ENCODE measurements at regions not wholly inside any gene's neighbourhood (a gene's known extent, or its start where the extent isn't known, plus 50 kb on each side); places are given as distances from the start of the nearest gene placed in this dataset.

DNA sequence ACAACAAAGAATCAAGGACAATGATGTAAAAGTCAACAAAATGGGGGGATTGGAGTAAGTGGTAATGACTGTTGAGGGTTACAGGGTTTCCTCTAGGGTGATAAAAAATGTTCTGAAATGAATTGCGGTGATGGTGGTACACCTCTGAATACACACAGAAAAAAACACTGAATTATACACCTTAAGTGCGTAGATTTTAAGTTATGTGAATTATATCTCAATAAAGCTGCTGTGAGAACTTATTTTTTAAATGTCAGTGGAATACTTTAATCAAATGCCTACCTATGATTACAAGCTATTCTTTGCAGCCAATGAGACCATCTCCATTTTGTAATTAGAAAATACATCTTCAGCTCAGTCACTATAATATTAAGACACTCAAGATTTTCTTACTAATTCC, 53.5 kb downstream of the ZNF608 start:
- DNase-seq (ENCODE audit: low spot score) = no peak

DNA sequence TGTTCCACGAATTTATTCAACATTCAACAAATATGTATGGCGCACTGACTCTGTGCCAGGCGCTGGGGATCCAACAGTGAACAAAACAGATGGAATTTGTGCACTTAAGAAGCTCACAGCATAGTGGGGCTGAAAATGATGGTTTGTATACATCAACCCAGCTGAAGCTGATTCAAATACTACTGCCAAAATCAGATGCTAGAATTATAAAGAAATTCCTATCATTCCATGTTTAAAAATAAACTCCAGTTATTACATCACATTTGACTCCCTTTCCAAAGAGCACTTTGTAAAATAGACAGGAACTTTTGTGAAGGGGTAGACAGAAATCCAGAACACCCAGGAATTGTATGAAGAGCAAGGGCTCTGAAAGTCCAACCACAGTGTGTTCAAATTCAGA, 54.1 kb downstream of the ZNF608 start:
- DNase-seq (ENCODE audit: low spot score) = no peak

DNA sequence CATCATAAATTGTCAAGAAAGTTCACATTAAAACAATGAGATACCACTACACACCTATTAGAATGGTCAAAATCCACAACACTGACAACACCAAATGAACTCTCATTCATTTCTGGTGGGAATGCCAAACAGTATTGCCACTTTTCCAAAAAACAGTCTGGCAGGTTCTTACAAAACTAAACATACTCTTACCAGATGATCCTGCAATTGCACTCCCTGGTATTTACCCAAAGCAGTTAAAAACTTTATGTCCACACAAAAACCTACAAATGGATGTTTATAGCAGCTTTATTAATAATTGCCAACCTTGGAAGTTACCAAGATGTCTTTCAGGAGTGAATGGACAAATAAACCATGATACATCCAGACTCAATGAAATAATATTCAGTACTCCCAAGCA, 56.8 kb downstream of the ZNF608 start:
- DNase-seq (ENCODE audit: low spot score) = no peak

DNA sequence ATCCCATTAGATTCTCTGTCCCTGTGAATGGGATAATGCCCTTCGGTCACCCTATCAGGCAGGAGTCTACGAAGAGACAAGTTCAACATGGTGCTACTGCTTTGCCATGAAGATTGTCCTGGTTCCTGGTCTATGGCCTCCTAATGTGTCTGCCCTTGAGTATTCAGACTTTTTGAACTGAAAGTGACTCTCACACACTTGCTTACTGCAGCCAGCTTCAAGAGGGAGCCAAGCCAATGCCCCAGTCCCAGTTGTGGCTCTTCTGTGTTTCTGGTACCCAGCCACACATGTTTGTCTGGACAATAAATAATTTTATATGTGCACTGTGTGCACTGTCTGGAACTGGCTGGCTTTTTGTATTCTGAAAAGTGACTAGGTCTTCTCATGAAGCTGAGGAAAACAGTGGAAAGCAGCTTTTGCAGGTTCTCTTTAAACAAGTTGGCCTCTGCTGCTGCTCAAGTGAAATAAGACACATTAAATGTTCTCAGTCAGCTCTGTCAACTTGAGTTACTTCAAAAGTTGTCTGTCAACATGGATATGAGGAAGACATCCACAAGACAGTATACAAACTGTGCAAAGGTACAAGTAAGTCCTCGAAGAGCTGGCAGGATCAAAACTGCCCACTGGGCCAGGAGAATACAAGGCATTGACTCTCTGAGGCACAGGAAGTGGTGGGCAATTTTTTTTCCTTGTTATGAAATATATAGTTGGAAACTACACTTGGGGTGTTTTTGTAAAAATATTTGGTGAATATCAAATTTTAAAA, 60.0 kb downstream of the ZNF608 start:
- DNase-seq (ENCODE audit: low spot score) = no peak

DNA sequence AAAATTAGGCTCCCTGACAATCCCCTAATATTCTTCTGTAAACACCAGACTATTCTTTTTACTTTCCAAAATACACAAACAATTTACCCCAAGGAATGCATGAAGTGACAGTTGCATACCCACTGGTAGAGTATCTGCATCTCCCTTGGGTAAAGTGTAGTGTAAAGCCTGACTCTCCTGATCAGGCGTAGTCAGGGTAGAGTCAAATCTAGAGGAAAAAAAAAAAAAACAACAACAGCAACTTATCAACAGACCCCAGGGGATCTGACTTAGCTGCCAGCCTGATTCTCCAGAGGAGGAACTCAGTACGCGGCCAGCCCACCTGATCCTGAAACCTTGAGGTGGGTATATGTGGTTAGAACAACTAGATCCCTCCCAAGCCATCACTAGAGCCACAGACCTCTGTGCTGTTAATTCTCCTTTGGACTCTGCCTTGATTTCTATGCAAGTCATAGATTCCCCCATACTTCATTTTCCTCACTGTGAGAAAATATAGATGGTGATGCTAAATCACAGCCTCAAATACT, 61.0 kb downstream of the ZNF608 start:
- DNase-seq (ENCODE audit: low spot score) = no peak

DNA sequence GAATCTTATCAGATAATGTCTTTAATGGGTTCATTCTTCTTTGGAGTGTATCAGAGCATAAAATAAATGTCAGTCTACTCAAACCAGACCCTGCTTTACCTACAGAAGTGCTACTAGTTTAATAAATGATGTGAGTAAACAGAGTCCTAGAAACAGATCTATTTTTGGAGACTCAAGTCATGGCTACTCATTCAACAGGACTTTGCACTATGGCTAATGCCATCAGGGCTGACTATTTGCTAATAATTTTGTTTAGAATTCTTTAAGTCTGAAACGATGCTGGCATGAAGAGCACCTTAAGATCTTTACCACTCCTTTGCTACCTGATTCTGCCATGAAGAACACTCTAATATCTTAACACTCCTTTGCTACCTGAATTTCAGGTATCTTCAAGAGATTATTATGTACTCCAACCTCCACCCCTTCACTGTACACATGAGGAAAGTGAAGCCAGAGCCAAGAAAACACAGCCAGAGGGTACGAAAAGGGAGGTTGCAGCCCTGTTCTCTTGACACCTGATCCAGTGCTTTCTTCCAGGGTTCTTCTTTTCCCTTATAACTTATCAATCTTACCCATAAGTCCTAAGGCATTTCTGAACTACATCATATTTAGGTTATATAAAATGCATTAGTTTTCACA, 62.4 kb downstream of the ZNF608 start:
- no peak for DNase-seq (ENCODE audit: low spot score)

DNA sequence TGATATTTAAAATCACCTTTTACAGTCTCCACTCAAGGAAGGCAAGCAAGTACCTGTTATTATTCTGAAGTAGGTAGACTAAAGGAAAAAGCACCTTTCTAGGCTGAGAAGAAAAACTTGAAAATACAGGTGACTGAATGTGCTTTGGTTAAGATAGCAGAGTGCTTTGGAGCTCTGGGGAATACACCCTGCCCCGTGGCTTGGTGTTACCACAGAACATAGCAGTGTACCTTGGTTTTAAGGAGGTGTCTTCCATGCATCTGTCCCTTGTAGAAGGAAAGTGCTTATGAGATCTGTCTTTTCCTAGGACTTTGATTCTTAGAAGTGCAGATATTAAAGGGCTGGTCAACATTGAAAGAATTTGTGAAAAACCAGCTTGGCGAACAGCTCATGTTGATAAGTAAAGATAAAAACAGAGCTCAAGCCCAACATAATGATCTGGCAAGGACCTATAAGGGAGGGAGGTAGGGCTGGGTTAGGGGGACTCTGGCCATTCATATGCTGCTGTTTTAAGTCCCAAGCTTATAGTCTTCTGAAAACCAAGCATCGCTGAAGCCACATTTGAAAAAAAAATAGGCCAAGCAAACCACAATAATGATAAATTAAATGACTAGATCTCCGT, 66.8 kb downstream of the ZNF608 start:
- no peak for DNase-seq (ENCODE audit: low spot score)

DNA sequence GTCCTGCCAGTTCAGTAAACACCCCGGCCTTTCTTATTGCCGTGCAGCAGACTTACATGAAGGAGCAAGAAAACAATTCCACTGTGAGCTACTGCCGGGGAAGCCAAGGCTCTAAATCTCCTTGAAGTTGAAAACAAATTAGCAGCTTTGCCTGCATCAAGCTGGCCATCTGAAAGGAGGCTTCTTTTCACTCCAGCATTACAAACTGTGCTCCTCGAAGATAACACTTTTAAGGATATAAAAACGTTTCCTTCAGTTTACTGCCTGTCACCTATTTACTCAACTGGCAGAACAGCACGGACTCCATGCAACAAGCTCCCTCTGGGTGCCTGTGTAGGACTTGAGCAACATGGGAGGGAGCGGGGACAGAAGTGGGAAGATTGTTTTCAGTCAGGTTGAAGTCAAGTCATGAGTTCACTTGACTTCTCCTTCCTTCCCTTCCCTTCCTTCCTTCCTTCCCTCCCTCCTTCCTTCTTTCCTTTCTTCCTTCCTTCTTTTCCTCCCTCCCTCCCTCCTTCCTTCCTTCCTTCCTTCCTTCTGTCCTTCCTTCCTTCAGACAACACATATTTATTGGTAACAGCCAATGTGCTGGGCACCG, 67.4 kb downstream of the ZNF608 start:
- DNase-seq (ENCODE audit: low spot score) = no peak

DNA sequence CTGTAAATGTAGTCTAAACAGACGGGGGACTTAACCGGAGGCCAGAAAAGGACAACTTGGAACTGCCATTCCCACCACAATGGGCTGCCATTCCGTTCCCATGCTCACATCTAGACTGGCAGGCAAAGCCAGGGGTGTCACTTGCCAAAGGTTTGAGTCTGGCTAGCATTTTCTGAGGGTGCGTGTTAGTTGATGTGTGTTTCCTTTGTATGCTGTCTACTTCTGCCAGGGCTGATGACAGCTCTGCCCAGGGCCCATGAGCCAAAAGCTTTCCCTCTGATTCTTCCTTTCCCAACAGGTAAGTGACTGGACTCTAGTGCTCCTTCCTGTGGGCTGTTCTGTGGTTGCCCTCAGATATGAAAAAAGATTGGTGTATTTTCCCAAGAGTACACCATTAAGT, 68.0 kb downstream of the ZNF608 start:
- no peak for DNase-seq (ENCODE audit: low spot score)

DNA sequence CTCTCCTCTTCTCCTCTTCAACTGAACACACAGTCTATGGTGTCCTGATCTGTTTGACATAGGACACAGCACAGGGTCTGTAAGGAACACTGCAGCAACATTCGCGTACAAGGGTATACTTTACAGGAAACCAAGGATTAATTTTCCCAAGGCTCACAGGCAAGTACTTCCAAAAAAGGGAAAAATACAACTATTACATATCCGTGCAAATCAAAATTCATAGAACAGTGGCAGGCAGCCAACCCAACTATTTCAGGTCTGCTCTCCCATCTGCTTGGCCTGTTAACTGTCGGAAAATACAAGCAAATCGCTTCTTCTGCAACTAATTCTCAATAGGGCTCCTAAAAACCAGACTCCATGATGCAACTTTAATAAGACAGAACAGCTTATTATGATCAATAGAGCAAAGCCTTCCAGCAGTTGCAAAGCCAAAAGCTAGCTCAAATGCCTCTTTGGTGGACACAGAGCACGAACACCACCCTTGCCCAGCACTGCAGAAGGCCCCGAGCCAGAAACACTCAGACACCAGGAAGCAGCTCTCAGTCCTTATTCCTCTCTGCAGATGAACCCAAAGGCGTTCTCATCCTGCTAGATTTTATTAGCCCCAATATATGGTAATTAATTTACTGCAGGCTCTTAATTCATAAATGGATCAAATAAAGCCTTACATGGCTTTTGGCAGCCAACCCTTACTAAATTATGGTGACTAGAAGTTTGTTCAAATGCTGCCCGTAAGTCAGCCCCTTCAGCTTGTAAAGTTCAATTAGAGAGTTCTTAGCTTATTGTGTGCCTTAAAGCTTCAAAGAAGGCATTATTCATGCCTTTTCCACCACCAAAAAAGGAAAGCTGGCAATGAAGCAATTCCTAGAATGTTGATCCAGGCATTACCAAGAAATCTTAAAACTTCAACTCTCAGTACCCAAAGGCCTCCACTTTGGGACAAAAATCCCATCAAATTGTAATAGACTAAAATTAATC, 68.8 kb downstream of the ZNF608 start:
- DNase-seq (ENCODE audit: low spot score) = no peak

DNA sequence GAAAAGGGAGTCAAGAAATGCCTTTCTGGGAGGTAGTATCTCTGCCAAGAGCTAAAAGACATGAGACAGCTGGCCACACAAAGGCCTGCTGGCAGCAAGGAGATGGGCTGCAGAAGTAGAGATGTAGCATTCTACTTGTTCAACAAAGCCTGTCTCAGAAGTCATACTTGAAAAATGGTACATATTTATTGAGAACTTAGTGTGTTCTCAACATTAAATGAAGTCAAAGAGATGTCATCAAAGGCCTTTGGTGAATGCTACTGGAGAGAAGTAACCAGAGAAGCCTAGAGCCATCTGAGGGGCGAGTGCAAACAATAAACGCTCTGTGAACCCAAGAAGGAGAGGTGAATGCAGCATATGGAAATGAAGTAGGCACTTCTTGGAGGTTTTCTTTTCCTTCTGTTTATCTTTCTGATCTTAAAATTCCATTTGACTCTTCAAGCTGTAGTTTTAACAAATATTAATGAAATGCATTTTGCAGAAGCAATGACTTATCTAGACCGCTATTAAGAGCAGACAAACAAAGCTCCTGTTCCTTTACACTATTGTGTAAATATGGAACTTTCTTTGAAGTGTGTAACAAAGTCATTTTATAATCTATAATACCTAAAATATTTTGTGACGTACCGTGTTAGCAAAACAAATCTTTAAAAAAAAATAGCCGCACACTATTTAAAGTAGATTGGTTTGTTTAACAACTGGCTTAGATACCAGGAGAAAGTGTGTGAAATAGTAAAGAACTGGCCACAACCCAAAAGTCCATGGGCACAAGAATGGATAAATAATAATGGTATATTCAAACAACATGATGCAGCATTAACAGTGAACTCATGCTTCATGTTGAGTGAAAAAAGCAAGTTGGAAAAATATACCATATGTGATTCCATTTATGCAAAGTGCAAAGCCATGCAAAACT, 70.2 kb downstream of the ZNF608 start:
- DNase-seq (ENCODE audit: low spot score) = no peak

DNA sequence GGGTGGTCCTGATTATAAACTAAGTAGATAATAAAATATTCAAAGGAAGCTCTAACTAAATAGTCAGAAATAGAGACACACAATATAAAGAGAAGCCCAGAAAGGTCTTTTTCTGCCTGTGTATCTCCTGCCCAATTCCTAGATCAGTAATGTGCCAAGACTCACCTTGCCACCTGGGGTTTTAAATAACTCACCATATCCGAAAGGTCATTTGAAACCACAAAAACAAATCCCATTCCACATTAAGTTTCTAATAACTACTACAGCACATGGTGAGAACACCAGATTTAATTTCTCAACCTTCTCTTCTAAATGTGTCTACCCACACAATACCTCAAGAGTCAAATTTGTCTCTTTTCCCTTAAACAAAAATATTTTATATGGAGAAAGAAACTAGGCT, 75.2 kb downstream of the ZNF608 start:
- no peak for DNase-seq (ENCODE audit: low spot score)

DNA sequence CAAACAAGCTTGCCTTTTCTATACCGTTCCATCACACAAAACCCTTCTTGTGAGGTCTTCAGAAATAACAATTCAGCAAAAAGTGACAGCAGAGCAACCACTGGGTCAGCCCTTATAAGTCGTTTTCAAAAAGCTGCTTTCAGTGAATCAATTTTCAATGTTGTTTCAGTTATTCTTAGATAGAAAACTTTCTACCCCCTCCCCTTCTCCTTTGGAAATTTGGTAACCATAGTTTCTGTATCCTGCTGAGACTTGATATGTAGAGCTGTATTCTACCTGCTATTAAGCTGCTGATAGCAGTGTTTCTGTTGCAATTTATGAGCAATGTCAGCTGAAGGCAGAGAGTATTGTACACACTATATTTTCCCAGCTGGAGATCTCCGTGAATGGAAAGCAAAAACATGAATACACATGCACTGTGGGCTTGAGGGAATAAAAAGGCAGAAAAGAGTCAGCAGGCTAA, 75.7 kb downstream of the ZNF608 start:
- no peak for DNase-seq (ENCODE audit: low spot score)

DNA sequence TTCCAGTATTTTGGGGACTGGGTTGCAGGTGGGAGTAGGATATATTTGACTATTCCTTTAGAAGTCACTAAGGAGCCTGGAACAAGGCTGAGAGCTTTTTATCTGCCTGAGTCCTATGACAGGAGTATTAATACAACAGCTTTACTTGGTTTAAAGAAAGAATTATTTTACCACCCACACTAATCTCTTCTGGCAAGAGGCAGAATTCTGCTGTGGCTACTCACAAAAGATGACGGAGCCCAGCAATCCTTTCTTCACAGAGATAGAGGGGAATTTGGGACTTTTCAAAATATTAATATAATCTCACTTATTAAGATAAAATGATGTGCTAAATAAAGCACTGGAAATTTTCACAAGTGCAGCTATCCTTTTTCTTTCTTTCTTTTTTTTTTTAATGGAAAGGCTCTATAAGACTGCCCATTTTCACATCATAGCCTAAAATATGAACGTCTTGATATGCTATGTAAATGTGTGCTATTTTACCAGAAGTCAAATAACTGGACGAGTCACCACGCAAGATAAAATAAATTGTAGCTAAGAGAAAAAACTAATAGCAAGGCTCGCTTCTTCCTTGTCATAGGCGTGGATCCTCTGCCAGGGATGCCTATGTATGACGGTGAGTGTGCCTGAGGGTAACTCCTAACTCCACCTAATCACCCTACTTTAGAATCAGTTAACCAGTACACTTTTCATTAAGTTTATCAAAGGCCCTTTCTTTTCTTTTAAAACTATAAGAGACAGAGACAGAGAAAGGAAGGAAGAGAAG, 76.3 kb downstream of the ZNF608 start:
- DNase-seq (ENCODE audit: low spot score) = no peak

DNA sequence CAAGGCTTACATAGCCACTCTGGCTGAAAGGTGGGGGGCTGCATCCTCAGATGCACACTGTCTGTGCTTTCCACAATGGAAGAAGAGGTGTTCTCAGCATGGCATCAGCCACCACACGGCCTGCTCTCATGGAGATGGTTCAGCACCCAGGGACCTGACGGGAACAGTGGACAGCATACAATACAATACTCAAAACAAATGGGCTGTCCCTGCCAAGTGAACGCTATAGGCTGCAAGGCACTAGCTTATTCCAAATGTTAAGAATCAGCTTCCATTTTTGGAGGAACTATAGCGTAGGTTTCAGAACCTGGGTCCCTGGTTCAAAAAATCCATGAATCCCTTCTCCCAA, 77.2 kb downstream of the ZNF608 start:
- no peak for DNase-seq (ENCODE audit: low spot score)

DNA sequence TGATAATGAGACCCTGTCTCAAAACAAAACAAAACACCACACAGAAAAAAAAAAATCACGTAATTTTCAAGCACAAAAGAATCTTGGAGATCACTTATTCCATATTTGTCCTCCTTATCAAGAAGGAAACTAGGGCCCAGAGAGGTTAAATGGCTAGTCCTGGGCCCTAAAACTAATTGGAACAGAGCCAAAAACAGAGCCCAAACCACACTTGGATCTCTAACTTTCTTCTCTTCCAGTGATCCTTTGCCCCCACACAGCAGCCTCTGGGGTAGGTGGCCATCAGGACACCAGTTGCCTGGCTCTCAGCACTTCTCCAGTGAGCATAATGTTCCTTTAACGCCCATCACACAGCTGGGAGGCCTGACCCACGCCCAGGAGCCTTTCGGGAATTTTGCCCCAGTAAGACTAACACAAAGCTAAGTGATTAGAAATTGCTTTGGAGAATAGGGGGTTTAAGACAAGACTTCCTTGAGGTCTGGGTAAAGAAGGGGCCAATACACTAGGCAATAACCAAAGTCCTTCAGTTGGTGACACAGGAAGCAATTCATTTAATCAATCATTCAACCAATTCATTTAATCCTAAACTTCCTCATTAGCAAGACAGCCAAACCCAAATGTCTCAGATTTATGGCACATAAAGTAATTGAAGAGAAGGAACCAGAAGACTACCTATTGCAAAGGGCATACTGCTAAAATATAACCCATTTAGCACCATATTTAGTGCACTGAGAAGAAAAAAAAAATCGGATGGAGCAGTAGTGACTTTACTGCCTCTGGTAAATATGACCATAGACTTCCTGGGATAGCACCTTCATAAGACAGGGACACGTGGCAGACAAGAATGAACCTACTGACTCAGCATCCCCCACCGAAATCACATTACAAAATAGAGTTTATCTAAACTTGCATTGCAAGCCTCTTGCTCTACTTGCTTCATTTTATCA, 77.8 kb downstream of the ZNF608 start:
- no peak for DNase-seq (ENCODE audit: low spot score)

DNA sequence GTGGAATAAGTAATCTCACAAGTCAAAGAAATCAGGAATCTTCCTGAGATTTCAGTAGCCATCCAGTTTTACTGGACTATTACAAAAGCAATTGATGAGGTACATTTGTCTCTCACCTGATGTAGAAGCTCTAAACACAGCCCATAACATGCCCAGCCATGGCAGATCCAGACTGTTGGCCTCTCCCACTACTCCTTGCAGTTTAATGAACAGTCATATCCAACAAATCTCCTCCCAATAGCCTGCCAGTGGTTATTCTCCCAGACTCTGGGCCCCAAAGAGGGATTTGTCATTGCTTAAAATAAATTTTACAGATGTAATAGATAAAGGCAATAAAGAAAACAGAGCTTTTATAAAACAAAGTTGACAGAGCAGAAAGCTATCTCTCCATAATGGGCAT, 80.8 kb downstream of the ZNF608 start:
- no peak for DNase-seq (ENCODE audit: low spot score)

DNA sequence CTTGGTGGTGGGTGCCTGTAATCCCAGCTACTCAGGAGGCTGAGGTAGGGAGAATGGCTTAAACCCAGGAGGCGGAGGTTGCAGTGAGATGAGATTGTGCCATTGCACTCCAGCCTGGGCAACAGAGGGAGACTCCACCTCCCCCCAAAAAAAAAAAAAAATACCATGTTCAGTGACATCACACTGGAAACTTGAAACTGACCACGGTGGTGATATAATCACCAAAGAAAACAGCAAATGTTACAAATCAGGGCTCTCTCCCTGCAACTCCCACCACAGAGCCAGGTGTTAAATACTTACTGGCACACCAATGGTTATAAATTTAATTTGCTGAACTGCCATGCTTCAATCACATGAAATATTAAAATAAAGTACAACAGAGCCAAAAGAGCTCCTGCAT, 81.4 kb downstream of the ZNF608 start:
- DNase-seq (ENCODE audit: low spot score) = no peak

DNA sequence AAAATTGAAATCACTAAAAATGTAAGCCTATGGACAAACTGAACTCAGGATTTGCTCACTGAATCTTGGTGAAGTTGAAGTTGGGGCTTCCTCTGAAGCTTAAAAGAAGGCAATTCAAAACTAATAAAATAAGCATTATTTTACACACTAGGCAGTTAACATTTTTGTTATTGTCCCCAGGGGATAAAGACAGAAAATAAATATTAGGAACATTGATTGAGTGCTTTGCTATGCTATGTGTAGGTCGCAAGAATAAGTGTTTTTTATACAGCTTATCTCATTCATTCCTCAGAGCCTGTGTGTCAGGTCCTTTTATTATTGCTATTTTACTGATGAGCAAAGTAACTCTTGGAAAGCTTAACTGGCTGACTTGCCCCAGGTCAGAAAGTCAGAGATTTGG, 82.2 kb downstream of the ZNF608 start:
- no peak for DNase-seq (ENCODE audit: low spot score)
